ENCODE measurements at regions not wholly inside any gene's neighbourhood (a gene's known extent, or its start where the extent isn't known, plus 50 kb on each side); places are given as distances from the start of the nearest gene placed in this dataset.

DNA sequence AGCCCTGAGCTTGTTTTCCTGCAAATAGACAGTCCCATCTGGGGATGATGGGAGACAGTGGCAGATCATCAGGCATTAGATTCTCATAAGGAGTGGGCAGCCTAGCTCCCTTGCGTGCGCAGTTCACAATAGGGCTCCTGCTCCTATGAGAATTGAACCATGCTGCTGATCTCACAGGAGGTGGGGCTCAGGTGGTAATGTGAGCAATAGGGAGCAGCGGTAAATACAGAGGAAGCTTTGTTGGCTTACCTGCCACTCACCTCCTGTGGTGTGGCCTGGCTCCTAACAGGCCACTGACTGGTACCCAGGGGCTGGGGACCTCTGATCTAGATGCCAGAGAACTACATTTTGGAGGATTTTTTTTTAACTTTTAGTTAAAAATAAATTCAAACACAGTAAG lies 434.8 kb upstream of the MKI67 start:
- H3K27me3 ChIP-seq (replicated peaks; ENCODE audit: control insufficient read depth, insufficient read depth, low read length): no peaks in the 10 kb centered on the region
- no peak overlapping the region for H3K4me3 ChIP-seq (replicated peaks; ENCODE audit: low read depth, low read length)
- TF ChIP-seq, protein P1, sequence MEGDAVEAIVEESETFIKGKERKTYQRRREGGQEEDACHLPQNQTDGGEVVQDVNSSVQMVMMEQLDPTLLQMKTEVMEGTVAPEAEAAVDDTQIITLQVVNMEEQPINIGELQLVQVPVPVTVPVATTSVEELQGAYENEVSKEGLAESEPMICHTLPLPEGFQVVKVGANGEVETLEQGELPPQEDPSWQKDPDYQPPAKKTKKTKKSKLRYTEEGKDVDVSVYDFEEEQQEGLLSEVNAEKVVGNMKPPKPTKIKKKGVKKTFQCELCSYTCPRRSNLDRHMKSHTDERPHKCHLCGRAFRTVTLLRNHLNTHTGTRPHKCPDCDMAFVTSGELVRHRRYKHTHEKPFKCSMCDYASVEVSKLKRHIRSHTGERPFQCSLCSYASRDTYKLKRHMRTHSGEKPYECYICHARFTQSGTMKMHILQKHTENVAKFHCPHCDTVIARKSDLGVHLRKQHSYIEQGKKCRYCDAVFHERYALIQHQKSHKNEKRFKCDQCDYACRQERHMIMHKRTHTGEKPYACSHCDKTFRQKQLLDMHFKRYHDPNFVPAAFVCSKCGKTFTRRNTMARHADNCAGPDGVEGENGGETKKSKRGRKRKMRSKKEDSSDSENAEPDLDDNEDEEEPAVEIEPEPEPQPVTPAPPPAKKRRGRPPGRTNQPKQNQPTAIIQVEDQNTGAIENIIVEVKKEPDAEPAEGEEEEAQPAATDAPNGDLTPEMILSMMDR (IDR thresholded peaks at IDR 0.05; ENCODE audit: insufficient read depth, low read length, poor library complexity, severe bottlenecking): no peak
- no peaks in the 10 kb centered on the region for H3K36me3 ChIP-seq (ENCODE audit: control insufficient read depth, insufficient read depth, low read length)
- no peak for DNase-seq (ENCODE audit: extremely low read depth, insufficient read length)

GRCh38 chr10:128563387-128563786 lies 437.2 kb upstream of the MKI67 start:
- no peaks in the 10 kb centered on the region for H3K27me3 ChIP-seq (replicated peaks; ENCODE audit: control insufficient read depth, insufficient read depth, low read length)

DNA sequence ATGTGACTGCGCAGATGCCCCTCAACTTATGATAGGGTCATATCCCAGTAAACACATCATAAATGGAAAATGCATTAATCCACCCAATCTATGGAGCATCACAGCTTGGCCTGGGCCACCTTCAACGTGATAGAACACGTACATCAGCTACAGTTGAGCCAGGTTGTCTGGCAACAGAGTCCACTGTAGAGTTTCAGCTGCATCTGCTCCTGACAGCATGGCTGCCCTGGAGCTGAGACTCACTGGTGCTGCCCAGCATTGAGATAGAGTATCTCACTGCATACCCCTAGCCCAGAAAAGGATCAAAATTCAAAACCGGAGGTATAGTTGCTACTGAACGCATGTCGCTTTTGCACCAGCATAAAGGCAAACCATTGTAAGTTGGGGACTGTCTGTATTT lies 437.7 kb upstream of the MKI67 start:
- Histone ChIP-seq H3K27me3 (replicated peaks; ENCODE audit: control insufficient read depth, insufficient read depth, low read length) (no peaks in the 10 kb centered on the region), H3K4me3 (replicated peaks; ENCODE audit: low read depth, low read length) (no peak overlapping the region), H3K36me3 (ENCODE audit: control insufficient read depth, insufficient read depth, low read length) (no peaks in the 10 kb centered on the region)
- DNase-seq (ENCODE audit: extremely low read depth, insufficient read length): no peak
- TF ChIP-seq, protein P1 (IDR thresholded peaks at IDR 0.05; ENCODE audit: insufficient read depth, low read length, poor library complexity, severe bottlenecking): no peak

More at GRCh38 chr10:128563387-128563786, 437.2 kb upstream of the MKI67 start:
- Histone ChIP-seq H3K4me3 (replicated peaks; ENCODE audit: low read depth, low read length) (no peak overlapping the region), H3K36me3 (ENCODE audit: control insufficient read depth, insufficient read depth, low read length) (no peaks in the 10 kb centered on the region)
- TF ChIP-seq, protein P1 (IDR thresholded peaks at IDR 0.05; ENCODE audit: insufficient read depth, low read length, poor library complexity, severe bottlenecking): no peak
- DNase-seq (ENCODE audit: extremely low read depth, insufficient read length): no peak

DNA sequence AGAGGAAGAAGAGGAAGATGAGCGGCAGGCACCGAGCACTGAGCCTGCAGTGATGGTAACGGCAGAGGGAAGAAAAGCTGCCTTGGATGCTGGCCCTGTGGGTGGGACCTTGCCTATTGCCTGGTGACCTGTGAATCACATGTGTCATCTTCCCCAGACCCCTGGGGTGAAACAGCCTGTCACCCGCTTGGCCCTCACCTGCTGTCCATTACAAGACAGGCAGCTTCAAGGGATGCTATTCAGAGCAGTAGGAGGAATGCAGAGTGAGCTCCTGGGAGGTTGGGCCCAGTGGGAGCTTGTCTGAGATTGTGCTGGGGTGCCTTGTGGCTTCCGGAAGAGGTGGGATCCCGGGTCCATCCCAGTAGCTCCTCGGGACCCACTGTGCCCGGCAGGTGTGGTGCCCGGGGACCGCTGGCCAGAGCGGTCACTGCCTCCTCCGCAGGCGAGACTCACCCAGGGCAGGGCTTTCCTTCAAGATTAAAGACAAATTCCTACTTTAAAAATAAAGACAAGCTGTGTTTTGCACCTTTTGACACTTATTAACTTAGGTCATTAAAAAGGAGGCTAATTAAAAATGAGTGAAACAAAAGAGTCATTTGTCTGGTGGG lies 440.2 kb upstream of the MKI67 start:
- Histone ChIP-seq H3K27me3 (replicated peaks; ENCODE audit: control insufficient read depth, insufficient read depth, low read length) (no peaks in the 10 kb centered on the region), H3K36me3 (ENCODE audit: control insufficient read depth, insufficient read depth, low read length) (no peaks in the 10 kb centered on the region), H3K4me3 (replicated peaks; ENCODE audit: low read depth, low read length) (no peak overlapping the region)
- TF ChIP-seq, protein P1 (IDR thresholded peaks at IDR 0.05; ENCODE audit: insufficient read depth, low read length, poor library complexity, severe bottlenecking): no peak
- no peak for DNase-seq (ENCODE audit: extremely low read depth, insufficient read length)

GRCh38 chr10:128567551-128567950 lies 441.3 kb upstream of the MKI67 start:
- TF ChIP-seq, protein P1 (IDR thresholded peaks at IDR 0.05; ENCODE audit: insufficient read depth, low read length, poor library complexity, severe bottlenecking): no peak
- no peaks in the 10 kb centered on the region for H3K27me3 ChIP-seq (replicated peaks; ENCODE audit: control insufficient read depth, insufficient read depth, low read length)
- no peaks in the 10 kb centered on the region for H3K36me3 ChIP-seq (ENCODE audit: control insufficient read depth, insufficient read depth, low read length)
- H3K4me3 ChIP-seq (replicated peaks; ENCODE audit: low read depth, low read length): no peak overlapping the region
- DNase-seq (ENCODE audit: extremely low read depth, insufficient read length): no peak

DNA sequence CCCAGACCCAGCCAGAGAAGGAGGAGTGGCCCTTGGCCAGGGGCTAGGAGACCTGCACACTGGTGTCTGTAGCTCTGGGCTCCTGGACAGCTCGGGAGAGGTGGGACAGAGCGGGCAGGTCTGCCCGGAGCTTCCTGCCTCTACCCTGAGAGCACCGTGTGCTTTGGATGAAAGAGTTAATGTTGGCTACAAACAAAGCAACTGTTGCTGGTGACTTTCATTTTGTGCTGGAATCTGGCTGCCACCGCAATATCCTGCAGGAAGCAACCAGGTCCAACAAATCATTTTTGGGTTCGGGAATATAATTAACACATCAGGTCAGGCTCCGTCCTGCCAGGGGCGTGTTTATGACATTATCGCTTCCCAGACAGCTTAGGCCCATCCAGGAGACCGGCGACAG lies 441.8 kb upstream of the MKI67 start:
- Histone ChIP-seq H3K4me3 (replicated peaks; ENCODE audit: low read depth, low read length) (no peak overlapping the region), H3K27me3 (replicated peaks; ENCODE audit: control insufficient read depth, insufficient read depth, low read length) (no peaks in the 10 kb centered on the region), H3K36me3 (ENCODE audit: control insufficient read depth, insufficient read depth, low read length) (no peaks in the 10 kb centered on the region)
- TF ChIP-seq, protein P1 (IDR thresholded peaks at IDR 0.05; ENCODE audit: insufficient read depth, low read length, poor library complexity, severe bottlenecking): no peak
- no peak for DNase-seq (ENCODE audit: extremely low read depth, insufficient read length)

Data from GM06990 (cell line).